NCI-H1092 treated with DMSO at 0.1 percent for 48 hours (cell line): ENCODE measurements at regions not wholly inside any gene's neighbourhood (a gene's known extent, or its start where the extent isn't known, plus 50 kb on each side); places are given as distances from the start of the nearest gene placed in this dataset.
"Not testable (repeated sequence)": the region's sequence is repeated elsewhere in the genome, so short reads cannot be mapped to it uniquely, and the experiment has no call there.

ENCODE experiments used
- DNase-seq: peaks from one replicate; lab custom pipeline; 2025; lab: John Stamatoyannopoulos, UW

- DNase-seq = no peak
These were observed 144.9 kb upstream of the MTPN start for GRCh38 chr7:136122026-136122425.

GRCh38 chr7:136117539-136117938, 140.4 kb upstream of the MTPN start:
- no peak for DNase-seq

GRCh38 chr7:136116186-136116585, 139.0 kb upstream of the MTPN start:
- no peak for DNase-seq

GRCh38 chr7:136114966-136115762, 138.0 kb upstream of the MTPN start:
- peak; percentile 35 for DNase-seq

- DNase-seq = not testable (repeated sequence)
These were observed 137.3 kb upstream of the MTPN start for GRCh38 chr7:136114467-136114866.

- not testable (repeated sequence) for DNase-seq
These were observed 131.9 kb upstream of the MTPN start for GRCh38 chr7:136109037-136109436.

GRCh38 chr7:136105191-136105590, 128.0 kb upstream of the MTPN start:
- DNase-seq = no peak

GRCh38 chr7:136104269-136104603, 127.1 kb upstream of the MTPN start:
- DNase-seq = no peak

- no peak for DNase-seq
These were observed 126.5 kb upstream of the MTPN start for GRCh38 chr7:136103545-136104268.

GRCh38 chr7:136102881-136103280, 125.7 kb upstream of the MTPN start:
- no peak for DNase-seq

- DNase-seq = not testable (repeated sequence)
These were observed 115.6 kb upstream of the MTPN start for GRCh38 chr7:136092714-136093113.

- DNase-seq = no peak
These were observed 110.7 kb upstream of the MTPN start for GRCh38 chr7:136087881-136088280.

GRCh38 chr7:136086712-136087111, 109.6 kb upstream of the MTPN start:
- DNase-seq = no peak

GRCh38 chr7:136079934-136080333, 102.8 kb upstream of the MTPN start:
- no peak for DNase-seq

GRCh38 chr7:136079478-136079892, 102.3 kb upstream of the MTPN start:
- DNase-seq = no peak

GRCh38 chr7:136079066-136079465, 101.9 kb upstream of the MTPN start:
- no peak for DNase-seq

GRCh38 chr7:136078630-136079029, 101.5 kb upstream of the MTPN start:
- DNase-seq = no peak

- DNase-seq = no peak
These were observed 99.8 kb upstream of the MTPN start for GRCh38 chr7:136076954-136077353.

GRCh38 chr7:136074843-136075242, 97.7 kb upstream of the MTPN start:
- DNase-seq = no peak

GRCh38 chr7:136072447-136072846, 95.3 kb upstream of the MTPN start:
- no peak for DNase-seq

- DNase-seq = no peak
These were observed 93.8 kb upstream of the MTPN start for GRCh38 chr7:136070736-136071505.

GRCh38 chr7:136069840-136070529, 92.8 kb upstream of the MTPN start:
- no peak for DNase-seq
